ENCODE measurements at regions not wholly inside any gene's neighbourhood (a gene's known extent, or its start where the extent isn't known, plus 50 kb on each side); places are given as distances from the start of the nearest gene placed in this dataset.

DNA sequence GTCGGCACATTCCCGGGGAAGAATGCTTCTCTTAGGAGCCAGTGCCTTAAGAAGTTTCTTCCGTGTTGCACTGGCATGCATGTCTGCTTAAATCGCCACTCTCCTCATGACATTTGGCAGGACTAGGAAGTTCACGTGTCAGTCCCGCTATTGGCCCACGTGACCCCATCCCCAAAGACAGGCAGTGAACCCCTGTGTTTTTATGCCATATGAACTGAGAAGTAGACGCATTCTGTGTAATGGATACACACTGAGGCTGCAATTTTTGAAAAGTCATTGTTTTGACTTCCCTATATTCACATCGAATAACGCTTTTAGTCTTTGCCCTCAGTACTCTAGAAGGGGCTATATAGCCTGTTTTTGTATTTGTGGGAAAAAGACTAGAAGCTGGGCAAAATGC, 125.6 kb upstream of the TBL1XR1 start:
- TF ChIP-seq, protein P1, sequence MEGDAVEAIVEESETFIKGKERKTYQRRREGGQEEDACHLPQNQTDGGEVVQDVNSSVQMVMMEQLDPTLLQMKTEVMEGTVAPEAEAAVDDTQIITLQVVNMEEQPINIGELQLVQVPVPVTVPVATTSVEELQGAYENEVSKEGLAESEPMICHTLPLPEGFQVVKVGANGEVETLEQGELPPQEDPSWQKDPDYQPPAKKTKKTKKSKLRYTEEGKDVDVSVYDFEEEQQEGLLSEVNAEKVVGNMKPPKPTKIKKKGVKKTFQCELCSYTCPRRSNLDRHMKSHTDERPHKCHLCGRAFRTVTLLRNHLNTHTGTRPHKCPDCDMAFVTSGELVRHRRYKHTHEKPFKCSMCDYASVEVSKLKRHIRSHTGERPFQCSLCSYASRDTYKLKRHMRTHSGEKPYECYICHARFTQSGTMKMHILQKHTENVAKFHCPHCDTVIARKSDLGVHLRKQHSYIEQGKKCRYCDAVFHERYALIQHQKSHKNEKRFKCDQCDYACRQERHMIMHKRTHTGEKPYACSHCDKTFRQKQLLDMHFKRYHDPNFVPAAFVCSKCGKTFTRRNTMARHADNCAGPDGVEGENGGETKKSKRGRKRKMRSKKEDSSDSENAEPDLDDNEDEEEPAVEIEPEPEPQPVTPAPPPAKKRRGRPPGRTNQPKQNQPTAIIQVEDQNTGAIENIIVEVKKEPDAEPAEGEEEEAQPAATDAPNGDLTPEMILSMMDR (IDR thresholded peaks at IDR 0.05): no peak
- H3K27me3 ChIP-seq: no peaks in the 10 kb centered on the region
- peak overlapping the region; percentile 70 for H3K27ac ChIP-seq
- no peaks in the 10 kb centered on the region for H3K9me3 ChIP-seq
- peaks cover 11 to 13% of the 10 kb centered on the region in 2 experiments for H3K4me1 ChIP-seq (ENCODE audit: control insufficient read depth in 1 of 2, insufficient read depth in 1 of 2, low read depth in 1 of 2, low read length in 1 of 2)
- H3K4me3 ChIP-seq (ENCODE audit: low read depth in 1 of 2, low read length in 1 of 2): peak overlapping the region; percentile 17 to 45
- no peaks in the 10 kb centered on the region for H3K36me3 ChIP-seq

DNA sequence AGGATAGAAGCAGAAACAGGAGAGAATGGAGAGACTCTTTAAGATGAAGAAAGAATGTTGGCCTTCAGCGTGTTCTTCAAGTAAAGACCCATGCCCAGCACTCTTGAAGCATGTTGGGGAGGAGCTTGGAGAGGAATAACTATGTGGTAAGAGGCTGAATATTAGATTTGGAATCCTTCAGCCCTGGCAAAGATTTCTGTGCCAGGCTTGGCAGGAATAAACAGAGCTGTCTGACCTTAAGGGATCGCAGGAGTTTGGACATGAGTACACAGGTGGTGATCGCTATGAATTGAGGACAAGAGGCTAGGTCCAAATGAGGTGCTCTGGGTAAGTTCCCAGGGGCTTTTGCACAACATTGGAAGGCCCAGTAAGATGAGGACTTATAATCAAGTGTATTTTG, 132.6 kb upstream of the TBL1XR1 start:
- no peaks in the 10 kb centered on the region for H3K9me3 ChIP-seq
- TF ChIP-seq, protein P1 (IDR thresholded peaks at IDR 0.05): no peak
- peaks cover 29 to 31% of the 10 kb centered on the region in 2 experiments for H3K4me1 ChIP-seq (ENCODE audit: control insufficient read depth in 1 of 2, insufficient read depth in 1 of 2, low read depth in 1 of 2, low read length in 1 of 2)
- no peaks in the 10 kb centered on the region for H3K27me3 ChIP-seq
- no peaks in the 10 kb centered on the region for H3K36me3 ChIP-seq
- H3K27ac ChIP-seq: no peak overlapping the region
- no peak overlapping the region for H3K4me3 ChIP-seq (ENCODE audit: low read depth in 1 of 2, low read length in 1 of 2)

DNA sequence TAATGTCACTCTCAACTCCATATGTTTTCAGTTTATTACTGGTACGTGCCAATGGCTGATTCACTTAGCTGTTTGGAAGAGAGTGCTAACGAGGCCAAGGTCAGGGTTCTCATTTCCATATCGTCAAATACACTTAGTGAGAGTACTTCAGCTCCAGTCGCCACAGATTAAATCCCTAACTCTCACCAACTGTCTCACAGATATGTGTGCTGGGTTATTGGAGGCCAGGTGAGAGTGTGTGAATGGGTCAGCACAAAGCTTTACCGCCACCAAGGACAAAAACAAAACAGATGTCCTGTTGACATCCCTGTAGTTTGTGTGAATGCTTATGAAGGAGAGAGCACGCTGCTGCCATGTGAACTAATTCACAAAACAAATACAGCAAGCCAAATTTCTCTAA, 133.5 kb upstream of the TBL1XR1 start:
- TF ChIP-seq, protein P1 (IDR thresholded peaks at IDR 0.05): no peak

DNA sequence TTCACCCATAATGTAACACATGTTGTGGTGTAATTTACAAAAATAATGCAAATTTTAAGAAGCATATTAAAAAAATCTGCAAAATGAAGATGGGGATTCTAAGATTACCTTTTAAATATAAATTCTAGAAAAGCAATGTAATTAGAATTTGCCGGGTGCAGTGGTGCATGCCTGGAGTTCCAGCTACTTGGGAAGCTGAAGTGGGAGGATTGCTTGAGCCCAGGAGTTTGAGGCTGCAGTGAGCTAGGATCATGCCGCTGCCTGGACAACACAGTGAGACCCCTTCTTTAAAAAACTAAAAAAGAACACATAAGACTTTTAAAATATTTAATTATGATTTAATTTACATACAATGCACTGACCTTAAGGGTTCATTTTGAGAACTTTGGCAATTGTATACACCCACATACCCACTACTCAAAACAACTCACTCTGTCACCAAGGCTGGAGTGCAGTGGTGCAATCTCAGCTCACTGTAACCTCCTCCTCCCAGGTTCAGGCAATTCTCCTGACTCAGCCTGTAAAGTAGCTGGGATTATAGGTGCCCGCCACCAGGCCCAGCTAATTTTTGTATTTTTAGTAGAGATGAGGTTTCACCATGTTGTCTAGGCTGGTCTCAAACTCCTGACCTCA, 134.0 kb upstream of the TBL1XR1 start:
- Histone ChIP-seq H3K36me3 (no peaks in the 10 kb centered on the region), H3K27ac (no peak overlapping the region), H3K4me3 (ENCODE audit: low read depth in 1 of 2, low read length in 1 of 2) (no peak overlapping the region), H3K27me3 (no peaks in the 10 kb centered on the region), H3K9me3 (no peaks in the 10 kb centered on the region), H3K4me1 (ENCODE audit: control insufficient read depth in 1 of 2, insufficient read depth in 1 of 2, low read depth in 1 of 2, low read length in 1 of 2) (peaks cover 44 to 45% of the 10 kb centered on the region in 2 experiments)
- TF ChIP-seq, protein P1 (IDR thresholded peaks at IDR 0.05): no peak

More for the DNA sequence above, 133.5 kb upstream of the TBL1XR1 start:
- no peaks in the 10 kb centered on the region for H3K9me3 ChIP-seq
- no peaks in the 10 kb centered on the region for H3K27me3 ChIP-seq
- peaks cover 38 to 40% of the 10 kb centered on the region in 2 experiments for H3K4me1 ChIP-seq (ENCODE audit: control insufficient read depth in 1 of 2, insufficient read depth in 1 of 2, low read depth in 1 of 2, low read length in 1 of 2)
- no peak overlapping the region for H3K4me3 ChIP-seq (ENCODE audit: low read depth in 1 of 2, low read length in 1 of 2)
- no peak overlapping the region for H3K27ac ChIP-seq
- H3K36me3 ChIP-seq: no peaks in the 10 kb centered on the region

DNA sequence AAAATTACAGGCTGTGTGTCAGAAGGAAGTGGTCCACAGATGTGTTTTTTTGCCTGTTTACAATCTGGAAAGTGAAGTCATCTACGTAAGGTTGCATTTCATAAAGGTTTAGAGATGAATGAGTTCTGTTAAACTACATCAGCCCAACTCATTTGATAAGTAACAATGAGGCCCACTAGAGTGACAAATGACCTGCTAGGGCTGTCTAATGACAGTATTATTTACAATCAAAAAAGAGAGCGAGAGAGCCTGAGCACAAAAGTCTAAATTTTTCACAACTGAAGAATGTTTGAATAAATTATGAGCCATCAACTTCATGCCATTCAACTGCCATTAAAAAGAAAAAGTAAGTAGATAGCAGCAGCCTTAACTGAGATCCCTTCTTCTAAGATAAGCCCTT, 135.7 kb upstream of the TBL1XR1 start:
- TF ChIP-seq, protein P1 (IDR thresholded peaks at IDR 0.05): no peak
- H3K4me3 ChIP-seq (ENCODE audit: low read depth in 1 of 2, low read length in 1 of 2): peak overlapping the region in 1 of 2 experiments; percentile 34

More for the DNA sequence above, 135.7 kb upstream of the TBL1XR1 start:
- H3K9me3 ChIP-seq: no peaks in the 10 kb centered on the region
- no peaks in the 10 kb centered on the region for H3K36me3 ChIP-seq
- H3K4me1 ChIP-seq (ENCODE audit: control insufficient read depth in 1 of 2, insufficient read depth in 1 of 2, low read depth in 1 of 2, low read length in 1 of 2): peaks cover 60 to 62% of the 10 kb centered on the region in 2 experiments
- peak overlapping the region; percentile 86 for H3K27ac ChIP-seq
- no peaks in the 10 kb centered on the region for H3K27me3 ChIP-seq
